GM19463 (cell line): ENCODE measurements at regions not wholly inside any gene's neighbourhood (a gene's known extent, or its start where the extent isn't known, plus 50 kb on each side); places are given as distances from the start of the nearest gene placed in this dataset.
A peak's percentile ranks its signal among the peaks of the same experiment; 100 is the strongest.

Source experiments
- ATAC-seq: cut with Tn5 transposase; IDR thresholded peaks from one replicate; pipeline ENCODE4 v1.9.1; 2021; ENCODE audit warnings: mild to moderate bottlenecking, moderate library complexity; ENCODE audit not compliant: unreplicated experiment

GRCh38 chr13:79267560-79267959, 138.5 kb downstream of the RBM26 start:
- no peak for ATAC-seq

- peak; percentile 94 for ATAC-seq
These were observed 147.6 kb downstream of the RBM26 start for GRCh38 chr13:79258489-79258888.

GRCh38 chr13:79246578-79246949, 159.5 kb downstream of the RBM26 start:
- no peak for ATAC-seq

GRCh38 chr13:79245937-79246577, 160.0 kb downstream of the RBM26 start:
- peak; percentile 45 for ATAC-seq

- no peak for ATAC-seq
These were observed 164.4 kb downstream of the RBM26 start for GRCh38 chr13:79241697-79242096.

- ATAC-seq = no peak
These were observed 168.1 kb downstream of the RBM26 start for GRCh38 chr13:79237981-79238380.

GRCh38 chr13:79231887-79232286, 174.2 kb downstream of the RBM26 start:
- ATAC-seq = no peak

DNA sequence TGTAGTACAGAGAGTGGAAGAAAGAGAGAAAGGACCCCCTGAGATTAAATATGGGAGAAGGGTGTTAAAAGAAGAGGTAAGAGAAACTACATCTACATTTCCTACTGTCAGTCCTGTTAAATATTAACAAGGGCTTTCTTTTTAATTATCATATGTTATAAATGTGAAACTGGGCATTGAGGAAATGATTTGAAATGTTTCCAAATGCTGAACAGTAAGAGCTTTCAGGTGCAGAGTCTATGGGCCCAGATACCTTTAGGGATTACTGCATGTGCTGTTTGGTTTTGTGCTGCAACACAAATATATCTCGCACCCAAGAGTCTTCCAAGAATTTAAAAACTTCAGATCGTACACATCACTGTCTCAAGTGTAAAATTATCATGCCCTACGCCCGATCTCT, 176.3 kb downstream of the RBM26 start:
- ATAC-seq = no peak

- ATAC-seq = no peak
These were observed 177.1 kb downstream of the RBM26 start for GRCh38 chr13:79228972-79229371.

DNA sequence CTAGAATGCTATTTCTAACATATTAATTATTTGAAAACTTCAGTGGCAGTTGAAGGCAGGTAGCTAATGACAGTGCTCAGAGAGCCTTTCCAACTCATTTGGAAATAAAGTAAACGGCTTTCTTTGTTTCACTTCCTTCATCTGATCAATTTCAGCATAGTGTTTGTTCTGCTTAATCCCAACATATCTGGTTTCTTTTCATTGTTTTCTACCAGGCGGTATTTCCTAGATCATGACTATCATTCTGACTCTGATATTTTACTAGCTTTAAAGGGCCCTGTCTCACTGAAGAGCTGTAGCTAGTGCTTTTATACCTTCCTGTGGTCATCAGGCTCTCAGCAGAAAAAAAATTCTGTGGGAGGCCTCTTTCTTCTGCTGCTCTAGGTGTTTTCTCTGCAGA, 178.6 kb downstream of the RBM26 start:
- ATAC-seq = peak; percentile 74

DNA sequence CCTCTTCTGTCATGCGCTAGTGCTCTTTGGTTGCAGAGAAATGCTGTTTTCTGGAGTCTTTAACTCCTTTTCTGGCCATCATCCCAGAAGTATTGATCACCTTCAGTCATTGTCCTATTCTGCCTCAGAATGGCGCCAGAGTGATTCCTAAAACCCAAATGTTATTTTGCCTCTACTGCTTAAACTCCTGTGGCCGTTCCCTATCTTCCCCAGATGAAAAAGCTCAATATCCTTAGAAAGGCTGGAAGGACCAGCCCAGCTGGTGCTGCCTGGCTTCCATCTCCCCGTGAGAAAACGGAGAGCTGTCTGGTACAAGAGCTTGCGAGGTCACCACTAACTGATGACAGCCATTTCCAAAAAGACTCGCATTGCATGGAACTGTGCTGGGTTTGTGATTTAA, 179.1 kb downstream of the RBM26 start:
- ATAC-seq = peak; percentile 14

GRCh38 chr13:79226250-79226649, 179.8 kb downstream of the RBM26 start:
- no peak for ATAC-seq

DNA sequence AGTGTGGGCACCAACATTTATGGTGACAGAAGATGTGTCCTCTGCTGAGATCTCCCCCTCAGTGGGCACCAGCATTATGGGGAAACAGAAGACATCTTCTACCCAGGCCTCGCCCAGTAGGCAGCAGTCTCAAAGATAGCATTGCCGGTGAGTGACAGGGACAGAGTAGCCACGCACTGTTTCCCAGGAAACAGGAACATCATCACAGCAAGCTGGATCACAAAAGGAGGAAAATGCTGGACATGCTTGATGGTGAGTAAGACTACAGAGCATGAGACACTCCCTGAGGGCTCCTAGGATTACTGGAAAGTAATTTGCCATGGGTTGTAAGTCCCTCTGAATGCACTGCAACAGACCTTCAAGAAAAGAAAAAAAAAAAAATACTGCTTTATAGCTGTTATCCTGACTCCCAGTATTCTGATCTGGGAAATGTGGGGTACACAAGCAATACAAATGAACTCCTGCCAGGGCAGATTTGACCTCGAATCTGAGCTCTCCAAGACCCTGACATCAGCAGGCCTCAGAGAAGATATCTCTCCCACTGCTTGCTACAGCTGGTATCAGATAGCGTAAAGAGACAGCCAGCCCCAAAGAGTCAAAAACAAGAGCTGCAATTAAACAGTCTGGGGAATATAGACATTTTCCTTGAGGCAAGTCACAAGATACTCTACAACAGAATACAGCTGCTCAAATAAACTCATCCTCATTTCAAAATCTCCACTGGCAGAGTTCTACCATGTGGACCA, 180.4 kb downstream of the RBM26 start:
- no peak for ATAC-seq

- no peak for ATAC-seq
These were observed 183.4 kb downstream of the RBM26 start for GRCh38 chr13:79222427-79223205.

GRCh38 chr13:79212064-79212619, 193.9 kb downstream of the RBM26 start:
- no peak for ATAC-seq

- ATAC-seq = no peak
These were observed 194.7 kb downstream of the RBM26 start for GRCh38 chr13:79211377-79211776.

- ATAC-seq = no peak
These were observed 208.1 kb downstream of the RBM26 start for GRCh38 chr13:79197933-79198332.

DNA sequence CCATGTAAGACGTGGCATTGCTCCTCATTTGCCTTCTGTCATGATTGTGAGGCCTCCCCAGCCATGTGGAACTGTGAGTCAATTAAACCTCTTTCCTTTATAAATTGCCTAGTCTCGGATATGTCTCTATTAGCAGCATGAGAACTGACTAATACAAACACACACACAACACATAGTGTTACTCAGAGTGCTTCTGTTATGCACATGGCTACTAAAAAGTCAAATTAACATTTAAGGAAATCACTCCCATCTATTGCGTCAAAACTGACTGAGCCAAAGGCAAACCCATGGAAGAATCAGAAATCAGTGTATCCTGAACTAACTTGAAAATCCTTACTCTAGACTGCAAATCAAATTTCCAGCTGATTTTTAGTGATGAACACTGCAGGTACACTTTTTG, 209.2 kb downstream of the RBM26 start:
- no peak for ATAC-seq

DNA sequence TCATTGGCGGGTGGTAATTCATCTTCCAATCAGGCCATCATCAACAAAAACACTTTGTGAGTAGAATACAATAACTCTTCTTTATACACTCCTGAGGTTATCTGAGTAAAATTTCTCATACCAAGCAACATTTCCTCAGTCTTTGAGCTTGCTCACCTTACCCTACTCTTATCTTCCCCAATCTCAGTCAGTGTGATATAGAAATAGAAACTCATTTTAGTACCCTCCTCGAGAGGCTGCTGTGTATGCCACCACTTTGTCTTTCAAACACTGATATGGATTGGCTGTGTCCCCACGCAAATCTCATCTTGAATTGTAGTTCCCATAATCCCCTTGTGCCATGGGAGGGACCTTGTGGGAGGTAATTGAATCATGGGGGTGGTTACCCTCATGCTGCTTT, 209.7 kb downstream of the RBM26 start:
- ATAC-seq = no peak

DNA sequence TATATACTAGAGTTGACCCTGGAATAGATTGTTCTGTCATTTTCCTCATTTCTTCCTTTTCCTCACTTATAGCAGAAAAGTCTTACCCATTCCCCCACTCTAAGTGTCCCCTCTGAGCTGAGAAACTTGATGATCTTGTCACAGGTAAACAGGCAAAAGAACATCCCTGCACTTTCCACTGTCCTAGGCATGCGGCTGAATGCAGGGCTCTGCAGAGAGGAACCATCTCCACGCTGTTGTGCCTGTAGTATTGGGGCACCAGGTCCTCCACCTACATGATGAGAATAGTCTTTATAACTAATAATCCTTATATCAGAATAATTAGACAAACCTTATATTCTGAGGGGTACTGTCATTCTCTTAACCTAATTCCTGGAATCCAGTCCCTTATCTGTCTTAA, 211.3 kb downstream of the RBM26 start:
- peak; percentile 16 for ATAC-seq

DNA sequence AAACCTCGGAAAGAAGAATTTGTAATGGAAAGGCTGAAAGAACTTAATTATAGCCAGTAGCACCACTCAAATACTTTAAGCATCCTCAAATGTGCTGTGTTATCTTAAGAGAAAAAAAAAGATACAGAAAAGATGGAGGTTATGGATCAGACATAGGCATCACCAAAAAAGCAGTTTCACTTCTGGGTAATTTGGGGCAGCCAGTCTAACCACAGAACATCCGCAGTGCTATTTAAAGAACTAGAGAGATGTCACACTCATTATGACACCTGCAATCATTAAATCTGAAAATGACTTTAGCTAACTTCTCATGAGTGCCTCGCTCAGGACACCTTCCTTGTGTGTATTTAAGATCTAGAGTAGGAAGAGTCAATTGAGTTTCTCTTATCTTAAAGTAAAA, 211.8 kb downstream of the RBM26 start:
- ATAC-seq = peak; percentile 94

DNA sequence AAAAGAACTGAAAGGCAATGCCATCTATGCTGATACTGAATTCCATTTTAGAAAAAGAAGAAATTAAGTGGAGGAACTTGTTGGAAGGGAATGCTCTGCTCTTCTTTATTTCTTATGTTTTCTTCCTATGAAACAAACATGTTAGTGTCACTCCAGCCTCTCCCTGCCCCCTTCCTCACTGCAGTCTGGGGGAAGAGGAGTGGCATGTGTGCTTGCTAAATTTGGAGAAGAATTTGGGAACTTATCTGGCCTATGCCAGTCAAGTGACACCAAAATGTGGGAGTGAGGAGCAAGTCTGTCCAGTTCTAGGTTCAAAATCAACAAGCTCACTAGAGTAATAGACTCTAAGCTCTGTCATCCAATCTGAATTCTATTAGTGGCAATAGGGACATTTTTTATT, 214.6 kb downstream of the RBM26 start:
- no peak for ATAC-seq
